ENCODE measurements at regions not wholly inside any gene's neighbourhood (a gene's known extent, or its start where the extent isn't known, plus 50 kb on each side); places are given as distances from the start of the nearest gene placed in this dataset.

GRCh38 chr2:240296104-240296406 is 139.4 kb upstream of the GPC1 start:
- intact Hi-C loops (cut with DNase I), result no loop called here
- Histone ChIP-seq H3K27me3 (ENCODE audit: insufficient read depth in 3 of 3, low read length in 2 of 3) (no peaks in the 10 kb centered on the region), H3K27ac (no peak overlapping the region), H3K9me3 (no peaks in the 10 kb centered on the region), H3K4me1 (peaks cover 22% of the 10 kb centered on the region), H3K36me3 (ENCODE audit: insufficient read depth in 1 of 2, low read depth in 1 of 2) (no peaks in the 10 kb centered on the region), H3K4me3 (no peak overlapping the region)
- DNase-seq (peak in 1 of 2 donors; percentile 48), ATAC-seq (no peak)
- WGBS, 3 donors, result 79 to 84% (median 81%) methylated on average over 11 of the region's 11 CpGs
- TF ChIP-seq CTCF (IDR thresholded peaks at IDR 0.05), result no peak

- DNase-seq (peak in 1 of 2 donors; percentile 39), ATAC-seq (no peak)
- Histone ChIP-seq H3K4me3 (no peak overlapping the region), H3K27me3 (ENCODE audit: insufficient read depth in 3 of 3, low read length in 2 of 3) (no peaks in the 10 kb centered on the region), H3K4me1 (peaks cover 22% of the 10 kb centered on the region), H3K9me3 (no peaks in the 10 kb centered on the region), H3K27ac (no peak overlapping the region), H3K36me3 (ENCODE audit: insufficient read depth in 1 of 2, low read depth in 1 of 2) (no peaks in the 10 kb centered on the region)
- intact Hi-C loops (cut with DNase I), result no loop called here
- WGBS, 3 donors, result 80 to 86% (median 82%) methylated on average over 16 of the region's 16 CpGs
- no peak for TF ChIP-seq CTCF (IDR thresholded peaks at IDR 0.05)
These were observed 138.8 kb upstream of the GPC1 start for GRCh38 chr2:240296476-240297255.

- Histone ChIP-seq H3K27me3 (ENCODE audit: insufficient read depth in 3 of 3, low read length in 2 of 3) (no peaks in the 10 kb centered on the region), H3K4me3 (no peak overlapping the region), H3K4me1 (peaks cover 22% of the 10 kb centered on the region), H3K27ac (no peak overlapping the region), H3K36me3 (ENCODE audit: insufficient read depth in 1 of 2, low read depth in 1 of 2) (no peaks in the 10 kb centered on the region), H3K9me3 (no peaks in the 10 kb centered on the region)
- intact Hi-C loops (cut with DNase I), result no loop called here
- peak; percentile 12 for TF ChIP-seq CTCF (IDR thresholded peaks at IDR 0.05)
- DNase-seq (peak; percentile 48 to 76), ATAC-seq (peak; percentile 34 to 83 (median 66))
- WGBS, 3 donors, result 71 to 81% (median 73%) methylated on average over 15 to 16 of the region's 16 CpGs
These were observed 138.0 kb upstream of the GPC1 start for GRCh38 chr2:240297256-240298116.

GRCh38 chr2:240298117-240298790 is 137.2 kb upstream of the GPC1 start:
- Histone ChIP-seq H3K36me3 (ENCODE audit: insufficient read depth in 1 of 2, low read depth in 1 of 2) (no peaks in the 10 kb centered on the region), H3K27ac (no peak overlapping the region), H3K9me3 (no peaks in the 10 kb centered on the region), H3K4me3 (no peak overlapping the region), H3K27me3 (ENCODE audit: insufficient read depth in 3 of 3, low read length in 2 of 3) (no peaks in the 10 kb centered on the region), H3K4me1 (peaks cover 16% of the 10 kb centered on the region)
- DNase-seq (no peak), ATAC-seq (no peak)
- WGBS, 3 donors, result 87 to 89% (median 87%) methylated on average over 11 of the region's 11 CpGs
- TF ChIP-seq CTCF (IDR thresholded peaks at IDR 0.05), result no peak
- intact Hi-C loops (cut with DNase I), result no loop called here
